ENCODE measurements at regions not wholly inside any gene's neighbourhood (a gene's known extent, or its start where the extent isn't known, plus 50 kb on each side); places are given as distances from the start of the nearest gene placed in this dataset.

DNA sequence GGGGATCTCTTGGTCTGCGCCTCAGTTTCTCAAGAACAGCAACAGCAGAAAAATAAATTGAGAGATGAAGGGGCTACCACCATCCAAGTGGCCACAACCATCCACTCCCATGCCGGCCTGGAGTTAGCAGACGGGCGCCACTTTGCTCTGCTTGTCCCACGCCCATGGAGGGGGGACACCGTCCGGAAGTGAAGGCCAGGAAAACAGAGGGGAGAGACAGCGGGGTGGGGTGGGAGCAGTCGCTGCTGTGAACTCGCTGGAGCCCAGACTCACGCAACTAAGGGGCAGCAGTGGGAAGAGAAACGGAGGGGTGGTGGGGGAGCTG, 135.4 kb downstream of the KIF20B start:
- TF ChIP-seq POLR2A (IDR thresholded peaks at IDR 0.05) (no peak), CTCF (IDR thresholded peaks at IDR 0.05) (no peak), POLR2AphosphoS5 (IDR thresholded peaks at IDR 0.05; ENCODE audit: insufficient read depth in 1 of 2, low read depth in 1 of 2) (no peak)

Measured in vagina (tissue), 2 donors.